ENCODE measurements at regions not wholly inside any gene's neighbourhood (a gene's known extent, or its start where the extent isn't known, plus 50 kb on each side); places are given as distances from the start of the nearest gene placed in this dataset.

- Histone ChIP-seq H3K79me2 (ENCODE audit: control insufficient read depth, insufficient read depth, low read length) (no peaks in the 10 kb centered on the region), H3K4me3 (ENCODE audit: control insufficient read depth in 2 of 3, extremely low read depth in 1 of 3, insufficient read depth in 2 of 3, low read depth in 1 of 3, low read length in 3 of 3) (no peak overlapping the region), H2AFZ (ENCODE audit: control insufficient read depth, low read length) (no peak overlapping the region), H3K27me3 (ENCODE audit: control insufficient read depth, extremely low read depth, insufficient read depth, low read length) (no peaks in the 10 kb centered on the region), H3K4me1 (ENCODE audit: control insufficient read depth, extremely low read depth, insufficient read depth, low read length) (no peaks in the 10 kb centered on the region), H4K20me1 (ENCODE audit: control insufficient read depth, extremely low read depth, insufficient read depth, low read length) (no peaks in the 10 kb centered on the region), H3K9me1 (ENCODE audit: control insufficient read depth, extremely low read depth, insufficient read depth, low read length) (no peaks in the 10 kb centered on the region), H3K9ac (ENCODE audit: control insufficient read depth, extremely low read depth, insufficient read depth, low read length) (no peak overlapping the region), H3K4me2 (ENCODE audit: control insufficient read depth, extremely low read depth, insufficient read depth, low read depth, low read length) (no peak overlapping the region), H3K27ac (ENCODE audit: control insufficient read depth, insufficient read depth, low read length) (no peak overlapping the region), H3K9me3 (ENCODE audit: control insufficient read depth, low read depth, low read length) (no peaks in the 10 kb centered on the region), H3K36me3 (ENCODE audit: control insufficient read depth in 2 of 2, extremely low read depth in 1 of 2, insufficient read depth in 2 of 2, low read length in 2 of 2) (no peaks in the 10 kb centered on the region)
- TF ChIP-seq, protein P1, sequence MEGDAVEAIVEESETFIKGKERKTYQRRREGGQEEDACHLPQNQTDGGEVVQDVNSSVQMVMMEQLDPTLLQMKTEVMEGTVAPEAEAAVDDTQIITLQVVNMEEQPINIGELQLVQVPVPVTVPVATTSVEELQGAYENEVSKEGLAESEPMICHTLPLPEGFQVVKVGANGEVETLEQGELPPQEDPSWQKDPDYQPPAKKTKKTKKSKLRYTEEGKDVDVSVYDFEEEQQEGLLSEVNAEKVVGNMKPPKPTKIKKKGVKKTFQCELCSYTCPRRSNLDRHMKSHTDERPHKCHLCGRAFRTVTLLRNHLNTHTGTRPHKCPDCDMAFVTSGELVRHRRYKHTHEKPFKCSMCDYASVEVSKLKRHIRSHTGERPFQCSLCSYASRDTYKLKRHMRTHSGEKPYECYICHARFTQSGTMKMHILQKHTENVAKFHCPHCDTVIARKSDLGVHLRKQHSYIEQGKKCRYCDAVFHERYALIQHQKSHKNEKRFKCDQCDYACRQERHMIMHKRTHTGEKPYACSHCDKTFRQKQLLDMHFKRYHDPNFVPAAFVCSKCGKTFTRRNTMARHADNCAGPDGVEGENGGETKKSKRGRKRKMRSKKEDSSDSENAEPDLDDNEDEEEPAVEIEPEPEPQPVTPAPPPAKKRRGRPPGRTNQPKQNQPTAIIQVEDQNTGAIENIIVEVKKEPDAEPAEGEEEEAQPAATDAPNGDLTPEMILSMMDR (optimal IDR thresholded peaks at IDR 0.05 in 1 of 3, IDR thresholded peaks at IDR 0.05 in 1 of 3, conservative IDR thresholded peaks at IDR 0.05 in 1 of 3; ENCODE audit: extremely low read depth in 1 of 3, insufficient read depth in 2 of 3, low read length in 3 of 3) = no peak
- TF ChIP-seq EZH2 (IDR thresholded peaks at IDR 0.05; ENCODE audit: low read length) = no peak
- DNase-seq (ENCODE audit: low read depth, low spot score) (no peak), FAIRE-seq (no peak)
- dilution Hi-C loops (cut with MboI; ENCODE audit: extremely low pct_ligation_motif_present, low sequenced_read_pairs) = no loop called here
Observed at GRCh38 chr3:94431876-94432570, 369.2 kb downstream of the NSUN3 start.

GRCh38 chr3:94433811-94434210, 370.9 kb downstream of the NSUN3 start:
- Histone ChIP-seq H4K20me1 (ENCODE audit: control insufficient read depth, extremely low read depth, insufficient read depth, low read length) (no peaks in the 10 kb centered on the region), H3K27me3 (ENCODE audit: control insufficient read depth, extremely low read depth, insufficient read depth, low read length) (no peaks in the 10 kb centered on the region), H3K4me1 (ENCODE audit: control insufficient read depth, extremely low read depth, insufficient read depth, low read length) (no peaks in the 10 kb centered on the region), H3K9me1 (ENCODE audit: control insufficient read depth, extremely low read depth, insufficient read depth, low read length) (no peaks in the 10 kb centered on the region), H2AFZ (ENCODE audit: control insufficient read depth, low read length) (no peak overlapping the region), H3K79me2 (ENCODE audit: control insufficient read depth, insufficient read depth, low read length) (no peaks in the 10 kb centered on the region), H3K9me3 (ENCODE audit: control insufficient read depth, low read depth, low read length) (no peaks in the 10 kb centered on the region), H3K27ac (ENCODE audit: control insufficient read depth, insufficient read depth, low read length) (no peak overlapping the region), H3K36me3 (ENCODE audit: control insufficient read depth in 2 of 2, extremely low read depth in 1 of 2, insufficient read depth in 2 of 2, low read length in 2 of 2) (no peaks in the 10 kb centered on the region), H3K9ac (ENCODE audit: control insufficient read depth, extremely low read depth, insufficient read depth, low read length) (no peak overlapping the region), H3K4me3 (ENCODE audit: control insufficient read depth in 2 of 3, extremely low read depth in 1 of 3, insufficient read depth in 2 of 3, low read depth in 1 of 3, low read length in 3 of 3) (no peak overlapping the region), H3K4me2 (ENCODE audit: control insufficient read depth, extremely low read depth, insufficient read depth, low read depth, low read length) (no peak overlapping the region)
- DNase-seq (ENCODE audit: low read depth, low spot score) (no peak), FAIRE-seq (no peak)
- dilution Hi-C loops (cut with MboI; ENCODE audit: extremely low pct_ligation_motif_present, low sequenced_read_pairs) = no loop called here
- no peak for TF ChIP-seq EZH2 (IDR thresholded peaks at IDR 0.05; ENCODE audit: low read length)
- TF ChIP-seq, protein P1 (optimal IDR thresholded peaks at IDR 0.05 in 1 of 3, IDR thresholded peaks at IDR 0.05 in 1 of 3, conservative IDR thresholded peaks at IDR 0.05 in 1 of 3; ENCODE audit: extremely low read depth in 1 of 3, insufficient read depth in 2 of 3, low read length in 3 of 3) = no peak

All from keratinocyte (primary cell).